Activated T-helper 9 cell treated with anti-CD3 and anti-CD28 coated beads, Interleukin-2, amount 50 U/mL, for 16 hours (primary cell): ENCODE measurements at regions not wholly inside any gene's neighbourhood (a gene's known extent, or its start where the extent isn't known, plus 50 kb on each side); places are given as distances from the start of the nearest gene placed in this dataset.
"Not testable (repeated sequence)": the region's sequence is repeated elsewhere in the genome, so short reads cannot be mapped to it uniquely, and the experiment has no call there.

ENCODE experiments used
- DNase-seq: peaks from one replicate; pipeline ENCODE4 v3.0.0-alpha.2; 2020; ENCODE audit warnings: low read depth

GRCh38 chr3:94500146-94500545, 437.3 kb downstream of the NSUN3 start:
- DNase-seq: no peak

DNA sequence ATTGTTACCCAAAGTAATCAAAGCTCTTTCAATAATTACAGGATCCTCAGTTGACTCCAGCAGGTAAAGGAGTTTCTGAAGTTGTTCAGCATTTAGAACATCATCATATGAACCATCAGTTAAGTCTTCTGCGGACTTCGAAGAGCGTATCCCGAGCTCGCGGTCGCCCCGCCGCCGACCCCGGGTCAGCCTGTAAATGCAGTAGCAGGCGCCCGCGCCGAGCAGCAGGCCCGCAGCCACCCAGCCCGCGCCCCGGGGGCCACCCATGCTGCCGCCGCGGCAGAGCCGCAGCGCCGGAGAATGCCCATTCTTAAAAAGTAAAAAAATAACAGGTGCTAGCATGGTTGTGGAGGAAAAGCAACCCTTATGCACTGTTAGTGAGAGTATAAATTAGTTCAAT, 444.5 kb downstream of the NSUN3 start:
- not testable (repeated sequence) for DNase-seq

GRCh38 chr3:94512876-94513275, 450.0 kb downstream of the NSUN3 start:
- no peak for DNase-seq

DNA sequence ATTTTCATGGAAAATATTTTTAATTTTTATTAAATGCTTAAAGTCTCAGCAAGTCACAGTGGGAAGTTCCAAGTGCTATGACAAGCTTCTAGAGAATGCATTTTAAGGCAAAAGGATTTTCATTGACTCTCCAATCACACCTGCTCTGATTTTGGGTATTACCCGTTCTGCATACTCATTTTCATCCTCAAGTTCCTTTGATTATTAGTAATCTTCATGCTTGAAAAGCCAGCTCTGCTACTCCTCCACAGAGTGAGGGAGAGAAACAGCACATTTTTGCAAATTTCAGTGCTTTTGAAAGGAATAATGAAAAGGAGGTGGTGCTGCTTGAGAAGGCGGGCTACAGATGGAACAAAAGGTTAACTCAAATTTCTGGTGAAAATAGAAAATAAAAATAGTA, 450.7 kb downstream of the NSUN3 start:
- no peak for DNase-seq

- DNase-seq: no peak
These were observed 453.1 kb downstream of the NSUN3 start for GRCh38 chr3:94515983-94516382.

GRCh38 chr3:94520364-94520763, 457.5 kb downstream of the NSUN3 start:
- no peak for DNase-seq

DNA sequence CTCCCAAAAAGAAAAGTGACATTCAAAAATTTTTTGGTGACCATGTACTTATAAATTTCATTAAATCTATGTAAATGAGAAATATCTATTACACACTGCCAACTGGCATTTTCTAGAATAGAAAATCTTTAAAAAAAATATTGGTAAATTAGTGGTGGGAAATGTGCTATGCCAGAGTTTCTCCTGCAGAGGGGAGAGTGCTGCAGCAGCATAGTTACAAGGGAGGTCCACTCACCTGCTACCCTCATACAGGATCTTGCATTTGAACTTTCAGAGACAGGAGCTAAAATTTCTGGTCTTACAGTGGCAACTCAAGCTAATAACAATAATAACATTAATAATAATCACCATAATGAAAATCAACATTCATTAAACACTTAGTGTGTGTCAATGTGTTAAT, 459.6 kb downstream of the NSUN3 start:
- no peak for DNase-seq

GRCh38 chr3:94524102-94524919, 461.4 kb downstream of the NSUN3 start:
- no peak for DNase-seq

DNA sequence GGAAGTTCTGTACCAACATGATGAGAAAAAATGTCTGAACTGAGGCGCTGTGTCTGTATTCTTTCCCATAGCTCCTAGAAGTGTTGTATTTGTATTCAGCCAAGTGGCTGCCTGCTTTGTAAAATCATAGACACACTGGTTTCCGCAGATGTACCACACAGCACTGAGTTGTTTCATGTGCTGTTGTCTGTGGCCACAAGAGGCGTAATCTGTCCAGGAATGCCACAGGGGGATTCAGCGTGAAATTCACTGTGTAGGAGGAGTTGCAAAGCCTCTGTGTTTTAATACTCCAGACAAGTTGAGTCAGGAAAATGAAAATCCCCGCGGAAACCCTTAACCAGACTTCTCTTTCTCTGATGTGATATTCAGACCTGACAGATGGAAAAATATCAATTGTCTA, 462.2 kb downstream of the NSUN3 start:
- no peak for DNase-seq

DNA sequence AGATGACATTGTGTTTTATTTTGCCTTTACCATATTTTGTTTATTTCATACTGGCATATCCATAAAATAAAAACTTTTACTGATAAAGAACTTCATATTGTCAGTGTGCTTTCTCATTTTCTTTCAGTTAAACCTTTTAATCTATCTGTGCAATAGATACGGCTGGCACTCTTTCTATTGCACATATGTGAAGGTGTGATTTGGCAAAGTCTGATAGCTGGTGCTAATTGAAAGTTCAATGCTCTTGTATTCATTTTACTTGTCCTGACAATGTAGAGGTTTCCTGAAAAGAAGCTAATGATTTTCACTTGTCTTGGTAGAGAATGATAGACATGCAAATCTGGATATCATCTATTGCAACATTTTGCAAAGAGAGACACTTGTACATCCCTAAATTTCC, 467.0 kb downstream of the NSUN3 start:
- no peak for DNase-seq

GRCh38 chr3:94532951-94533350, 470.1 kb downstream of the NSUN3 start:
- no peak for DNase-seq

GRCh38 chr3:94539937-94540336, 477.1 kb downstream of the NSUN3 start:
- DNase-seq: no peak

DNA sequence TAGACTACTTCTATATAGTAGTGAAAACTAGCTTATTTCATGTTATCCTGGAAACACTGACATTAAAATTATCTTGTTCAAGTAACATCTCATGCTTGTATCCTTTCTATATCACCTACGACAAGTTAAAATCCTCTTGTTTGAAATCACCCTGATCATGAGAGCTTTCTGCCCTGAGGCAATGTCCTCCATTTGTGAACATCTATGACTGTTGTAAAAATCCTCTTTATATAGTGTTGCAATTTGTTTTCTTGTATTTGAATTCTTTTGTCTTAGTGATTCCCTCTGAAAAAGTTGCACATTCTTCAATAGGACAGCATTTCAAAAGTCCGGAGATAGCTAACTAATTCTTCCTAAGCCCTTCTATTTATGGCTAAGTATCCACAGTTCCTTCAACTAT, 480.3 kb downstream of the NSUN3 start:
- no peak for DNase-seq

DNA sequence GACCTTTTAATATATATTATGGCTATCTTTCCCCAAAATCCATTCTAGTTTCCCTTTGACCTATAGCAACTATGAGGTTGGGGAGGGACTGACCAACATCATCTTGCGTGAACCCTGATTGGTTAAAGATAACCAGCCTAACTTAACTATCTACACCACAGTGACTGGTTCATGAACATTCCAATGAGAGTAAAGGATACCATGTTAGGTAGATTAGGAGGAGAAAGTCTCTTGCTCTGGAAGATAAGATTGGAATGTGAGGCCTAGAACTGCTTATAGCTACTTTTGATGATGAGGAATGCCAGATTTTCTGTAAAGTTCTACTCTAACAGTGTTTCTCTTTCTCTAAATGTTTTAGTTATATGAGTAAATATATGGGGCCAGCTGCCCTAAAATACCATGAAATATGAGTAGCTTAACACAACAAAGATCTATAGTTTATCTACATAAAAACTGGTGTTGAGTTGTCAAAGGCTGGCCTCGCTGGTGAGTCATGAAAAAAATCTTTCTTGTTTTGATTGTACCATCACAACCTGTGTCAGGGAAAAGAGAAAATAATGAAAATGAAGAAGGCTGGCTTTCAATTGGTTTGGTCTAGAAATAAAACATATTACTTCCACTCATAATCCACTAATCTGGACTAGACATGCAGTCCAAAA, 481.4 kb downstream of the NSUN3 start:
- no peak for DNase-seq

DNA sequence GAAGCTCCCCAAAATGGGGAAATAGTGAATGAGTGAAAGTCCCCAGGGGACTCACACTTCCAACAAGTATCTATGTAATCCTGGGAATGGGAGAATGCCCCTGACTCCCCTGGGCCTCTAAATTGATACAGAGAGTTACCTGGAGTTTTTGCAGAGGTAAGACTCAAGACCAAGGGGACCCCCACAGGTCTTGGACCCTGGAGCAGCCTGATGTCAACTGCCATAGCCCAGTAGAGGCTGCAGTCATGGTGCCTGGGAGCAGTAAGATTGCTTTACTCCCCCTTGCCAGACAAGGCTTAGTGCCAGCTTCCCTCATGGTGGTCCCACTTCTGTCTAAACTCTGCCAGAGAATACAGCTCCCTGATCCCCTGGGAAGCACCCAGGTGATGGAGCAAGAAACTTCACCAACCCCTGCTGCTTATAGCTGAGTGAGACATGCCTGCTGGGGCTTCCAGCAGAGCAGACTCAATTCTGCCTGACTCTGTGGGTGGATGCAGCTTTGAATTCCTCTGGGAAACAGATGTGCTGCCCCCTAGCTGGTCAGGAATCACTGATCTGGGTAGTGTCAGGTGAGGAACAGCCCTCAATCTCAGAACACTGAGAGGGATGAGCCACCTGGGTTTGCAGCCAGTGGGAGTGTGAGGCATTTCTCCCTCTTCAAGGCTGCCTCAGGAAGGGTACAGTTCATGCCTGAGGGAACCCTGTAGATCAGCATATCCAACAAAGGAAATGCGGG, 485.9 kb downstream of the NSUN3 start:
- DNase-seq: no peak

GRCh38 chr3:94561094-94561493, 498.2 kb downstream of the NSUN3 start:
- no peak for DNase-seq

DNA sequence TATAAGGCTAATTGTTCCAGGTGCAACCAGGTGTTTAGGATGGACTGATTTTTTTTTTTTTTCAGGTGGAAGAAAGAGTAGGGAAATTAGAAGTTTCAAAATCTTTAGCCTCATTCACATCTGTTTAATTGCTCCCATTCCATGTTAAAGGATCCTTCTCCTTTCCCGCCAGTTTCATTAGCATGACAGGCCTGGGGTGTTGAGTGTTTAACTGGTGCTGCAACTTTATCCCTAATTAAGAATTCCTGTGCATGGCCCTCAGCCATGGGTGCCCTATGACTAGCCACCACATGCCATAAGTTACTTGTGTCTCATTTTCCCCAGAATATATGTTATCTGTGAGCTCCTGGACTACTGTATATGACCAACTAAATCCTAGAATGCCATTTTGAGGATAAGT, 501.4 kb downstream of the NSUN3 start:
- no peak for DNase-seq

DNA sequence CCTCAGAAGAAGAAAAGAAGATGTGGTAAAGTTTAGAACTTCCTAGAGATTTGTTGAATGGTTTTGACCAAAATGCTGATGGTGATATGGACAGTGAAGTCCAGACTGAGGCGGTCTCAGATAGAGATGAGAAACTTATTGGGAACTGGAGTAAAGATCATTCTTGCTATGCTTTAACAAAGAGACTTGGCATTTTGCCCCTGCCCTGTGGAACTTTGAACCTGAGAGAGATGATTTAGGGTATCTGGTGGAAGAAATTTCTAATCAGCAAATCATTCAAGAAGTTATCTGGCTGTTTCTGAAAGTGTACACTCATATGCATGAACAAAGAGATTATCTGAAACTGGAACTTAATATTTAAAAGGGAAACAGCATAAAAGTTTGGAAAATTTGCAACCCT, 505.2 kb downstream of the NSUN3 start:
- DNase-seq: no peak

DNA sequence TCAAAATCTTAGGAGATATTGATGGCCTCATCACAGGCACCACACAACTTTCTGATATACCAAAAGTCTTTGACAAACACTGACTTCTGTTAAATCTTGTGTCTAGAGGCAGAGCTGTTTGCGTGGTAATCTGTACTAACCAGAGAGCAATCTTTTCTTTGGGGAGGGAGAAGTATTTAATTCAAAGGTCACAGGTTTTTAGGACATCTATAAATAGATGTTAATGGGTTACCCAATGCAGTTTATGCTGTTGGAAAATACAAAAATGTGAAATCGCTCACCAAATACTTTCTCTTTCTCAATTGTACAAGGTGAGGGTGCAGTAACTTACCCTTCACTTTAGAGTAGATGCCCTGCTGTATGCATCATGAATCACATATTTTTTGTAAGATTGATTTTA, 510.5 kb downstream of the NSUN3 start:
- DNase-seq: no peak

DNA sequence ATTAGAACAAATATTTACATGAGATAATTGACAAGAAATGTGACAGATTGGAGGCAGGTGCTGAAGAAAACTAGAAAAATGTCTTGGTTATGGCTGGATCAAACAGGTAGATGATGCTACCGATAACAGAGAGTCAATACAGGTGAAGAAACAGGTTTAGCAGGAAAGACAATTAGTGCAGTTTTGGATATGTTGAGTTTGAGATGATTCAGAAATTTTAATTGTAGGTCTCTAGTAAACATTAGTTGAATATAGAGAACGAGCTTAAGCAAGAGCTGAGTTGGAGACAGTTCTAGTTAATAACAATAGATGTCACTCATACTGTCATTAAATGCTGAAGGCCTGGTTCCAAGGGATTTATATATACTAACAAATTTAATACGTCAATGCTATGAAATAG, 524.4 kb downstream of the NSUN3 start:
- DNase-seq: no peak

DNA sequence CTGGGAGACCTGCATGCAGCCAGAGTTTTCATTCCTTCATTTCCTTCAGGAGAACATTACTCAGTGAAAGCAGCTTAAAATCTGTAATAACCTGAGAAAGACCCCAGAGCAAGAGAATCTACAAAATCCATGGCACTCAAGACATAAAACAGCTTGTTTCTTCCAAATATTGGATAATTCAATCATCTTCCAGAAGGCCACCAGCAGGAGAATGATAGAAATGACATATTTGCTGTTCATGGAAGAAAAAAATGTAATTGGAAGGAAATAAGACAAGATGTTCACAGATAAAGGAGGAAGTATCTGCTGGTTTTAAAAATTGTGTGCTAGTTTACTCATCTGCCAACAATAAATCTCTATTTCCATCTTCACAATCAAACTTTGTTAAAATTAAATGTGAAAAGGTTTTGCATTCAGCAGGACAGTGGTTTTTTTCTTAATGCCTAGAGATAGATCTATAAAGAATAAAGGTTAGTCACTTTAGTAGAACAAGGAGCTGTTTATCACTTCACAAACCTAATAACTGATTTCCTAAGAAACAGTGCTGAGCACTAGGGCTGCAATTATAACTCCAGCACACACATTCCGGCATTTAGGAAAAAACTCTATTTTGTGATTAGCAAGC, 530.8 kb downstream of the NSUN3 start:
- no peak for DNase-seq

DNA sequence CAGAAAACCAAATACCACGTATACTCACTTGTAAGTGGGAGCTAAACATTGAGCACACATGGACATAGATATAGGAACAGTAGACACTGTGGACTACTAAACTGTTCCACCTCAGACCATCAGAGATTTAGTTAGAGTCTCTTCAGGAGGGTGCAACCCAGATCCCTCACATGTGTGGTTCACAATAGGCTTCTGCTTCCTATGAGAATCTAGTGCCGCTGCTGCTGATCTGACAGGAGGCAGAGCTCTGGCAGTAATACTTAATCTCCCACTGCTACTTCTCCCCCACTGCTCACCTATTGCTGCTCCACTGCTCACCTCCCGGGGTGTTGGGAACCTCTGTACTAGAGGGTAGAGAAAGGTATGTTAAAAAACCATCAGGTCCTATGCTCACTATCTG, 533.3 kb downstream of the NSUN3 start:
- no peak for DNase-seq
